EH (cell line): ENCODE measurements at regions not wholly inside any gene's neighbourhood (a gene's known extent, or its start where the extent isn't known, plus 50 kb on each side); places are given as distances from the start of the nearest gene placed in this dataset.

Experiments
- DNase-seq: peaks from one replicate; pipeline ENCODE4 v3.0.0-alpha.2; 2015; ENCODE audit warnings: low read depth

- no peak for DNase-seq
These were observed 51.6 kb downstream of the SPANXA2 start for GRCh38 chrX:141641138-141641537.

GRCh38 chrX:141642979-141643378 is 53.5 kb downstream of the SPANXA2 start:
- peak; percentile 48 for DNase-seq
